WTC11 (cell line): ENCODE measurements at regions not wholly inside any gene's neighbourhood (a gene's known extent, or its start where the extent isn't known, plus 50 kb on each side); places are given as distances from the start of the nearest gene placed in this dataset.

Experiments used
- ATF3 ChIP-seq: sonication (generic); formaldehyde crosslinking; conservative IDR thresholded peaks from 2 replicates; pipeline ENCODE4 v1.8.1; 2022; ENCODE audit warnings: mild to moderate bottlenecking, missing genetic modification reagents
- CTCF ChIP-seq: fragments of 200-600 bp; IDR thresholded peaks from 2 replicates; pipeline ENCODE4 v1.8.0; 2022; ENCODE audit warnings: antibody characterized with exemption
- HMGXB4 ChIP-seq: sonication (generic); formaldehyde crosslinking; IDR thresholded peaks from 2 replicates; pipeline ENCODE4 v1.8.1; 2023; ENCODE audit warnings: mild to moderate bottlenecking, moderate library complexity, missing genetic modification reagents
- JUN ChIP-seq: sonication (generic); formaldehyde crosslinking; IDR thresholded peaks from 2 replicates; pipeline ENCODE4 v1.8.0; 2023; ENCODE audit warnings: mild to moderate bottlenecking, missing genetic modification reagents
- MAX ChIP-seq: sonication (generic); formaldehyde crosslinking; IDR thresholded peaks from 2 replicates; pipeline ENCODE4 v1.8.0; 2022; ENCODE audit warnings: mild to moderate bottlenecking, missing genetic modification reagents
- MLX ChIP-seq: sonication (generic); formaldehyde crosslinking; IDR thresholded peaks from 2 replicates; pipeline ENCODE4 v1.8.1; 2023; ENCODE audit warnings: mild to moderate bottlenecking, missing genetic modification reagents, moderate library complexity
- MYBL2 ChIP-seq: sonication (generic); formaldehyde crosslinking; IDR thresholded peaks from 2 replicates; pipeline ENCODE4 v1.8.1; 2023; ENCODE audit warnings: mild to moderate bottlenecking, moderate library complexity, missing genetic modification reagents
- NFATC4 ChIP-seq: fragments of 250-450 bp; sonication (Bioruptor Pico); IDR thresholded peaks from 2 replicates; pipeline ENCODE4 v1.9.0; 2021; ENCODE audit warnings: mild to moderate bottlenecking
- NFYB ChIP-seq: sonication (generic); formaldehyde crosslinking; conservative IDR thresholded peaks from 2 replicates; pipeline ENCODE4 v1.8.0; 2022; ENCODE audit warnings: low read depth, missing genetic modification reagents
- NR1H2 ChIP-seq: sonication (generic); formaldehyde crosslinking; IDR thresholded peaks from 2 replicates; pipeline ENCODE4 v1.9.0; 2021; ENCODE audit warnings: mild to moderate bottlenecking, moderate library complexity, missing genetic modification reagents
- RELA ChIP-seq: sonication (generic); formaldehyde crosslinking; IDR thresholded peaks from 2 replicates; pipeline ENCODE4 v1.8.1; 2022; ENCODE audit warnings: missing genetic modification reagents, mild to moderate bottlenecking, borderline replicate concordance
- SMAD4 ChIP-seq: sonication (generic); formaldehyde crosslinking; IDR thresholded peaks from 2 replicates; pipeline ENCODE4 v1.8.0; 2022; ENCODE audit warnings: mild to moderate bottlenecking, missing genetic modification reagents
- ZNF416 ChIP-seq: fragments of 250-450 bp; sonication (Bioruptor Pico); IDR thresholded peaks from 2 replicates; pipeline ENCODE4 v1.9.0; 2021; ENCODE audit warnings: mild to moderate bottlenecking, inconsistent platforms
- ZNF532 ChIP-seq: fragments of 250-450 bp; sonication (Bioruptor Pico); IDR thresholded peaks from 2 replicates; pipeline ENCODE4 v1.9.0; 2021; ENCODE audit warnings: mild to moderate bottlenecking, borderline replicate concordance

- no peak for TF ChIP-seq CTCF
- no peak for TF ChIP-seq MLX (CRISPR knock-in tag)
- TF ChIP-seq NR1H2 (CRISPR knock-in tag) = no peak
- no peak for TF ChIP-seq ATF3
- no peak for TF ChIP-seq RELA (CRISPR knock-in tag)
- no peak for TF ChIP-seq NFATC4 (CRISPR knock-in tag)
- TF ChIP-seq ZNF416 (CRISPR knock-in tag) = no peak
- TF ChIP-seq JUN (CRISPR knock-in tag) = no peak
- TF ChIP-seq NFYB = no peak
- no peak for TF ChIP-seq ZNF532 (CRISPR knock-in tag)
- no peak for TF ChIP-seq MAX (CRISPR knock-in tag)
- no peak for TF ChIP-seq HMGXB4 (CRISPR knock-in tag)
- TF ChIP-seq MYBL2 = no peak
- no peak for TF ChIP-seq SMAD4
Observed at GRCh38 chr9:81047280-81047679, 642.1 kb downstream of the TLE1 start.
